Activated B cell treated with CpG ODN at 0.5 μM for 24 hours (primary cell): ENCODE measurements at regions not wholly inside any gene's neighbourhood (a gene's known extent, or its start where the extent isn't known, plus 50 kb on each side); places are given as distances from the start of the nearest gene placed in this dataset.

Experiments
- ATAC-seq: fragments of 200-7000 bp; cut with Tn5 transposase; one replicate; pipeline ENCODE4 v1.10.0; 2021; ENCODE audit warnings: low read depth, mild to moderate bottlenecking, moderate library complexity
- CTCF ChIA-PET: fragments of 350-600 bp; sonication (Branson Sonifier 250); formaldehyde crosslinking; loops from one replicate; lab custom pipeline; 2021; ENCODE audit warnings: antibody characterized with exemption; lab: Charles Lee
- POLR2A ChIA-PET: fragments of 350-600 bp; sonication (Branson Sonifier 250); formaldehyde crosslinking; loops from one replicate; lab custom pipeline; 2021; ENCODE audit warnings: antibody characterized with exemption; lab: Charles Lee
- DNase-seq: peaks from one replicate; pipeline ENCODE4 v3.0.0; 2022
- H3K27ac Mint-ChIP-seq: one replicate; pipeline ENCODE4 v1.8.0; 2020; ENCODE audit warnings: mixed read lengths
- H3K27me3 Mint-ChIP-seq: one replicate; pipeline ENCODE4 v1.8.0; 2021; ENCODE audit warnings: mixed read lengths
- H3K36me3 Mint-ChIP-seq: one replicate; pipeline ENCODE4 v1.8.0; 2021; ENCODE audit warnings: low read depth, mixed read lengths
- H3K4me1 Mint-ChIP-seq: one replicate; pipeline ENCODE4 v1.8.0; 2021; ENCODE audit warnings: mixed read lengths
- H3K4me3 Mint-ChIP-seq: one replicate; pipeline ENCODE4 v1.8.0; 2020; ENCODE audit warnings: mild to moderate bottlenecking, mixed read lengths
- H3K9me3 Mint-ChIP-seq: one replicate; pipeline ENCODE4 v1.8.0; 2020; ENCODE audit warnings: mixed read lengths
- intact Hi-C: fragments of 100-400 bp; cut with micrococcal nuclease; formaldehyde crosslinking; loops from one replicate; pipeline ENCODE4 v1.15.1; 2024
- TF ChIP-seq, protein P1 (sequence below): fragments of 200-600 bp; IDR thresholded peaks from one replicate; pipeline ENCODE4 v1.8.0; 2022; ENCODE audit warnings: antibody characterized with exemption, mild to moderate bottlenecking

DNA sequence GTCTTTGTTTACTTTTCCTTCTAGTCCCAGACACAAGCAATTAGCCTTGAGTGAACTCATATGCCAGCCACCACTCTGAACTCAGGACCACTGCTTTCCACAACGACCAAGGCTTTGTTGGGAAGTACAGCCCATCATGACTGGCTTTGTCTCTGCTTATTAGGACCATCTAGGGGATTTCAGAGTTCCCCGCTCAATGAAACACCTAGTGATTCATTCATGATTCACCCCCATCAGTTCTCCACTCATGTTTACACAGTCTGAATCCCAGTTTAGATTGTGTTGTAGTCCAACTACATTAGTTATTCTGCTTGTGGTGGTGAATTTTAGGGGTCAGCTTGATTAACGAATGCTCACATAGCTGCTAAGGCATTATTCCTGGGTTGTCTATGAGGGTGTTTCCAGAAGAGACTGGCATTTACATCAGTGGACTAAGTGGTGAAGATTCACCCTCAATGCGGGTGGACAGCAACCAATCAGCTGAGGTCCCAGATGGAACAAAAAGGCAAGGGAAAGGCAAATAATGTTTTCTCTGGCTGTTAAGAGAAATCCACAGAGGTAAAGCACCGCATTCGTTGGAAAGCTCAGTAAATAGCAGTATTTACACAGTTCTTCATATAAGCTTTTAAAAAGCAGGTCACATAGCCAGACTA, 122.7 kb downstream of the RGS21 start:
- intact Hi-C loops = no loop called here
- ChIA-PET CTCF (no interaction called here), POLR2A (no interaction called here)
- no peak overlapping the region for H3K4me3 Mint-ChIP-seq
- ATAC-seq = no peak
- DNase-seq = no peak
- TF ChIP-seq, protein P1, sequence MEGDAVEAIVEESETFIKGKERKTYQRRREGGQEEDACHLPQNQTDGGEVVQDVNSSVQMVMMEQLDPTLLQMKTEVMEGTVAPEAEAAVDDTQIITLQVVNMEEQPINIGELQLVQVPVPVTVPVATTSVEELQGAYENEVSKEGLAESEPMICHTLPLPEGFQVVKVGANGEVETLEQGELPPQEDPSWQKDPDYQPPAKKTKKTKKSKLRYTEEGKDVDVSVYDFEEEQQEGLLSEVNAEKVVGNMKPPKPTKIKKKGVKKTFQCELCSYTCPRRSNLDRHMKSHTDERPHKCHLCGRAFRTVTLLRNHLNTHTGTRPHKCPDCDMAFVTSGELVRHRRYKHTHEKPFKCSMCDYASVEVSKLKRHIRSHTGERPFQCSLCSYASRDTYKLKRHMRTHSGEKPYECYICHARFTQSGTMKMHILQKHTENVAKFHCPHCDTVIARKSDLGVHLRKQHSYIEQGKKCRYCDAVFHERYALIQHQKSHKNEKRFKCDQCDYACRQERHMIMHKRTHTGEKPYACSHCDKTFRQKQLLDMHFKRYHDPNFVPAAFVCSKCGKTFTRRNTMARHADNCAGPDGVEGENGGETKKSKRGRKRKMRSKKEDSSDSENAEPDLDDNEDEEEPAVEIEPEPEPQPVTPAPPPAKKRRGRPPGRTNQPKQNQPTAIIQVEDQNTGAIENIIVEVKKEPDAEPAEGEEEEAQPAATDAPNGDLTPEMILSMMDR = no peak
- H3K4me1 Mint-ChIP-seq = no peaks in the 10 kb centered on the region
- no peaks in the 10 kb centered on the region for H3K36me3 Mint-ChIP-seq
- H3K27me3 Mint-ChIP-seq = peaks cover 8% of the 10 kb centered on the region
- H3K9me3 Mint-ChIP-seq = no peaks in the 10 kb centered on the region
- no peak overlapping the region for H3K27ac Mint-ChIP-seq

DNA sequence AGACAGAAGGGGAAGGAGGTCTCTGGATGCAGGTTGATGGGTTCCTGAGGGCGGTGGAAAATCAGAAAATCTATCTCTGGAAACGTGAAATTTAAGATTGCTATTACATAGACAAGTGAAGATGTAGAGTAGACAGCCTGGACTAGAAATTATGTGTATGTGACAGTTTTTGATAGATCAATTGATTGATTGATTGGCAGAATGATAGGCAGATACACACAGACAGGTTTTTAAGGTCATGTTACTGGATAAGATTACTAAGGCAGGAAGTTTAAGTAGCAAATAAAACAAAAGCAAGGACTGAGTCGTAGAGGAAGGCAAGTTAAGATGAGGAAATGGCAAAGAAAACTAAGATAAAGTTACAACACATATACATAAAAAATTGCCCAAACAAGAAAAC, 124.7 kb downstream of the RGS21 start:
- no peaks in the 10 kb centered on the region for H3K9me3 Mint-ChIP-seq
- H3K27me3 Mint-ChIP-seq = peaks cover 14% of the 10 kb centered on the region
- no peak for DNase-seq
- POLR2A ChIA-PET = no interaction called here
- no peak for ATAC-seq
- TF ChIP-seq, protein P1 = no peak
- CTCF ChIA-PET = no interaction called here
- no peak overlapping the region for H3K27ac Mint-ChIP-seq
- no peaks in the 10 kb centered on the region for H3K4me1 Mint-ChIP-seq
- H3K36me3 Mint-ChIP-seq = no peaks in the 10 kb centered on the region
- H3K4me3 Mint-ChIP-seq = no peak overlapping the region
- intact Hi-C loops = no loop called here

DNA sequence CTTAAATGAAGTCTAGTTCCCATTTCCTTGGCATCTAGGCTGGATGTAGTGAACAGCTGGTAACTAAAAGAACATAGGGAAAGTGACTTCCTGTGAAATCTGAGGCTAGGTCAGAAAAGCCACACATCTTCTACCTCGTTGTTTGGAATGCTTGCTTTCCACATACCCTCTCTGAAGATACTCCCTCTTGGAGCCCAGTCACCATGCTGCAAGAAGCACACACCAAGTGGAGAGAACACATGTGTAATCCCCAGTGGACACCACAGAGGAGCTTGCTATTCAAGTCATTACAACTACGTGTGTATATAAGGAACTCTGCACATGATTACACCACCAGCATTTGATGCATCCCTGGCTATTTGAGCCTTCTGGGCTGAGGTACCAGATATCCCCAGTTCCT, 125.9 kb downstream of the RGS21 start:
- TF ChIP-seq, protein P1 = no peak
- ChIA-PET POLR2A (no interaction called here), CTCF (no interaction called here)
- Mint-ChIP-seq H3K36me3 (no peaks in the 10 kb centered on the region), H3K9me3 (no peaks in the 10 kb centered on the region), H3K4me1 (no peaks in the 10 kb centered on the region), H3K27ac (no peak overlapping the region), H3K4me3 (no peak overlapping the region), H3K27me3 (peaks cover 20% of the 10 kb centered on the region)
- DNase-seq (no peak), ATAC-seq (no peak)
- intact Hi-C loops = no loop called here

DNA sequence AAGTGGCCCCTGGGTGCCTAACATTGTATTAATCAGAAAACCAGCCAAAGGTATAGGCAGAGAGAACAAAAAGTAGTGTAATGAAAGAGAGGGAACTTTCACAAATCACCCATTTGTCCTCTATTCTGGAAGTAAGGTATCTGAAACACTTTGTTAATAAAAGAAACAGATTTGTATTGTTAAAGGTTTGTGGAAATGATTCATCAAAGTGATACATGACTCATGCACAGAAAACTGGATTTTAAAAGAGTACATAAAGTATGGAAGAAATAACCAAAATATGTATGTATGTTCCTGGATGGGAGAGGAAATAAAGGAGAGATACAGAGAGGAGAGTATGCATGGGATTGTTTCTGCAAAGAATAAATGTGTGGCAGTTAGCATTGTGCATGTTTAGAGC, 126.8 kb downstream of the RGS21 start:
- POLR2A ChIA-PET = no interaction called here
- TF ChIP-seq, protein P1 = no peak
- Mint-ChIP-seq H3K27ac (no peak overlapping the region), H3K9me3 (no peaks in the 10 kb centered on the region), H3K4me3 (no peak overlapping the region), H3K4me1 (no peaks in the 10 kb centered on the region), H3K36me3 (no peaks in the 10 kb centered on the region), H3K27me3 (peaks cover 19% of the 10 kb centered on the region)
- CTCF ChIA-PET = no interaction called here
- intact Hi-C loops = no loop called here
- DNase-seq (no peak), ATAC-seq (no peak)

DNA sequence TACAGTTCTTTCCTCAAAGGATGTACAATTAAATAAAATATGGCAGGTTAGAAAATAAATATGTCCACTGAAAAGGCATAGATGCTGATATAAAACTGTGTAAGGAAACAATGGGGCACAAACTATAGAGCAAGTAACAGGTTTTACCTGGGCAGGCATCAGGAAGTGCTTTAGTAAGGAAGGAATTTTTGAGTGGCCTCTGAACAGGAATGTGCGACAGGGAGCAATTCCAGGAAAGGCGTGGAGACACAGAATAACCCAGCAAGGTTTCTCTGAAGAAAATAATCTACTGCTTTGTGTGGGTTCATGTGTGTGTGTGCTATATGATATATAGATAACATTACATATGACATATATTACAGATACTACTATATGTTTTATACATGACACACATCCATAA, 128.4 kb downstream of the RGS21 start:
- DNase-seq (no peak), ATAC-seq (no peak)
- TF ChIP-seq, protein P1 = no peak
- Mint-ChIP-seq H3K27me3 (peaks cover 21% of the 10 kb centered on the region), H3K9me3 (no peaks in the 10 kb centered on the region), H3K36me3 (no peaks in the 10 kb centered on the region), H3K27ac (no peak overlapping the region), H3K4me1 (no peaks in the 10 kb centered on the region), H3K4me3 (no peak overlapping the region)
- ChIA-PET CTCF (no interaction called here), POLR2A (no interaction called here)
- intact Hi-C loops = no loop called here
